ENCODE measurements at regions not wholly inside any gene's neighbourhood (a gene's known extent, or its start where the extent isn't known, plus 50 kb on each side); places are given as distances from the start of the nearest gene placed in this dataset.

- DNase-seq: no peak
These were observed 91.2 kb upstream of the SPATA31C2 start for GRCh38 chr9:88229434-88229833.

GRCh38 chr9:88224938-88225337, 86.7 kb upstream of the SPATA31C2 start:
- DNase-seq: no peak

- peak in 1 of 3 donors; percentile 55 for DNase-seq
These were observed 82.8 kb upstream of the SPATA31C2 start for GRCh38 chr9:88221105-88221504.

- DNase-seq: no peak
These were observed 82.4 kb upstream of the SPATA31C2 start for GRCh38 chr9:88220652-88221051.

GRCh38 chr9:88219601-88220000, 81.3 kb upstream of the SPATA31C2 start:
- no peak for DNase-seq

GRCh38 chr9:88218726-88219125, 80.5 kb upstream of the SPATA31C2 start:
- no peak for DNase-seq

- no peak for DNase-seq
These were observed 78.1 kb upstream of the SPATA31C2 start for GRCh38 chr9:88216126-88216995.

GRCh38 chr9:88215196-88216125, 77.2 kb upstream of the SPATA31C2 start:
- no peak for DNase-seq

- no peak for DNase-seq
These were observed 64.0 kb upstream of the SPATA31C2 start for GRCh38 chr9:88202321-88202720.

- peak in 2 of 3 donors; percentile 55 to 79 for DNase-seq
These were observed 60.1 kb upstream of the SPATA31C2 start for GRCh38 chr9:88198341-88198807.

GRCh38 chr9:88197781-88198340, 59.6 kb upstream of the SPATA31C2 start:
- DNase-seq: peak; percentile 39 to 84 (median 75)

- DNase-seq: peak in 2 of 3 donors; percentile 56 to 57
These were observed 58.7 kb upstream of the SPATA31C2 start for GRCh38 chr9:88197016-88197415.

- DNase-seq: no peak
These were observed 58.0 kb upstream of the SPATA31C2 start for GRCh38 chr9:88196142-88196790.

GRCh38 chr9:88193766-88194165, 55.5 kb upstream of the SPATA31C2 start:
- no peak for DNase-seq

GRCh38 chr9:88191456-88191855, 53.2 kb upstream of the SPATA31C2 start:
- no peak for DNase-seq

- no peak for DNase-seq
These were observed 51.1 kb upstream of the SPATA31C2 start for GRCh38 chr9:88189371-88189770.
